ENCODE measurements at regions not wholly inside any gene's neighbourhood (a gene's known extent, or its start where the extent isn't known, plus 50 kb on each side); places are given as distances from the start of the nearest gene placed in this dataset.

DNA sequence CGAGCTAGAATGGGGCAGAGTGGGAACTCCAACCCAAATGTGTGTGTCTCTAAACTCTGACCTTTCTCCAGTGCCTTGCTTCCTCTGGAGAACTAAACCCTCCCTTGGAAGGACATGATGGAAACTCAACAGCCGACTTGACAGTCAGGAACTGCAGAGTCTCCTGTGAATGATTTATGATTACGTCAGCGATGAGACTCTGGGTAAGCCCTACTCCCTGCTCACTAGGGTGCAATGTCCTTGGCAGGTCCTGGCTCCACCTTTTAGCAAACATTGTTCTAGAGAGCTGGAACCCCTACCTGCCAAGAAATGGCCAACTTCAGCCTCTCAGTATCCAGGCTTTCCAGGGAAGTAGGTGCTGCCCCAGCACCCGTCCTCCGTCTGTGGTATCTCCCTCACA lies 96.1 kb upstream of the CD82 start:
- POLR2A ChIA-PET (ENCODE audit: low non-redundant PET), result no interaction called here
- TF ChIP-seq, protein P1, sequence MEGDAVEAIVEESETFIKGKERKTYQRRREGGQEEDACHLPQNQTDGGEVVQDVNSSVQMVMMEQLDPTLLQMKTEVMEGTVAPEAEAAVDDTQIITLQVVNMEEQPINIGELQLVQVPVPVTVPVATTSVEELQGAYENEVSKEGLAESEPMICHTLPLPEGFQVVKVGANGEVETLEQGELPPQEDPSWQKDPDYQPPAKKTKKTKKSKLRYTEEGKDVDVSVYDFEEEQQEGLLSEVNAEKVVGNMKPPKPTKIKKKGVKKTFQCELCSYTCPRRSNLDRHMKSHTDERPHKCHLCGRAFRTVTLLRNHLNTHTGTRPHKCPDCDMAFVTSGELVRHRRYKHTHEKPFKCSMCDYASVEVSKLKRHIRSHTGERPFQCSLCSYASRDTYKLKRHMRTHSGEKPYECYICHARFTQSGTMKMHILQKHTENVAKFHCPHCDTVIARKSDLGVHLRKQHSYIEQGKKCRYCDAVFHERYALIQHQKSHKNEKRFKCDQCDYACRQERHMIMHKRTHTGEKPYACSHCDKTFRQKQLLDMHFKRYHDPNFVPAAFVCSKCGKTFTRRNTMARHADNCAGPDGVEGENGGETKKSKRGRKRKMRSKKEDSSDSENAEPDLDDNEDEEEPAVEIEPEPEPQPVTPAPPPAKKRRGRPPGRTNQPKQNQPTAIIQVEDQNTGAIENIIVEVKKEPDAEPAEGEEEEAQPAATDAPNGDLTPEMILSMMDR (conservative IDR thresholded peaks at IDR 0.05; ENCODE audit: low read depth, low read length), result no peak
- no peak for TF ChIP-seq EZH2 (IDR thresholded peaks at IDR 0.05; ENCODE audit: borderline replicate concordance, low read depth, low read length, poor library complexity, severe bottlenecking)
- DNase-seq (ENCODE audit: low spot score), result no peak
- CTCF ChIA-PET, result no interaction called here
- no TSS peak for BruUV-seq (replicated peaks)
- H3K4me3 ChIP-seq (ENCODE audit: low read depth, low read length, poor library complexity, severe bottlenecking), result no peak overlapping the region
- H3K27me3 ChIP-seq (replicated peaks; ENCODE audit: insufficient read depth, low read depth, low read length, poor library complexity), result no peaks in the 10 kb centered on the region
- H3K9me3 ChIP-seq (ENCODE audit: low read depth, low read length, poor library complexity, severe bottlenecking), result peaks cover 11% of the 10 kb centered on the region
- no peaks in the 10 kb centered on the region for H3K36me3 ChIP-seq (ENCODE audit: insufficient read depth, low read length, poor library complexity, severe bottlenecking)
- no peaks in the 10 kb centered on the region for H3K4me1 ChIP-seq (ENCODE audit: insufficient read depth, low read length, poor library complexity, severe bottlenecking)
- H3K27ac ChIP-seq (ENCODE audit: low read depth, low read length, poor library complexity, severe bottlenecking), result no peak overlapping the region
- intact Hi-C loops (cut with micrococcal nuclease; ENCODE audit: unreplicated experiment), result no loop called here

DNA sequence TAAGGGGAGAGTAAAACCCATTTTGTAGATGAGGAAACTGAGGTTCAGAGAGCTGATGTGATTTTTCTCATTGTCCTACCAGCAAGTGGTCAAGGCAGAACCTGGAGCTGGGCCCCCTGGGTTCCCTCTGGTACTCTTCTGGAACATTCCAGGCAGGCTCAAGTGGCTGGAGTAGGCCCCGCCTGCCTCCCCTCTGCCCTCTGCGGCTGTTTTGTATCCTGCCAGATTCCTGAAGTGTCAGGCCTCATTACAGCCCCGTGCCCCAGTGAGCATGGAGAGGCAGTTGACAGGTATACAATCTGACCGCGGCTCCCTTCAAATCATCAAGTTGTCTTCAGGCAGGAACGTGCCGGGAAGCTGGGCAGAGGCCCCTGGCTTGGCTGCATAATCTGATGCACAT lies 94.6 kb upstream of the CD82 start:
- no peak for TF ChIP-seq EZH2 (IDR thresholded peaks at IDR 0.05; ENCODE audit: borderline replicate concordance, low read depth, low read length, poor library complexity, severe bottlenecking)
- TF ChIP-seq, protein P1 (conservative IDR thresholded peaks at IDR 0.05; ENCODE audit: low read depth, low read length), result no peak
- CTCF ChIA-PET, result no interaction called here
- POLR2A ChIA-PET (ENCODE audit: low non-redundant PET), result no interaction called here
- intact Hi-C loops (cut with micrococcal nuclease; ENCODE audit: unreplicated experiment), result no loop called here
- no peak for DNase-seq (ENCODE audit: low spot score)
- Histone ChIP-seq H3K4me3 (ENCODE audit: low read depth, low read length, poor library complexity, severe bottlenecking) (no peak overlapping the region), H3K4me1 (ENCODE audit: insufficient read depth, low read length, poor library complexity, severe bottlenecking) (no peaks in the 10 kb centered on the region), H3K9me3 (ENCODE audit: low read depth, low read length, poor library complexity, severe bottlenecking) (no peaks in the 10 kb centered on the region), H3K27ac (ENCODE audit: low read depth, low read length, poor library complexity, severe bottlenecking) (no peak overlapping the region), H3K27me3 (replicated peaks; ENCODE audit: insufficient read depth, low read depth, low read length, poor library complexity) (no peaks in the 10 kb centered on the region), H3K36me3 (ENCODE audit: insufficient read depth, low read length, poor library complexity, severe bottlenecking) (no peaks in the 10 kb centered on the region)
- BruUV-seq (replicated peaks), result no TSS peak

DNA sequence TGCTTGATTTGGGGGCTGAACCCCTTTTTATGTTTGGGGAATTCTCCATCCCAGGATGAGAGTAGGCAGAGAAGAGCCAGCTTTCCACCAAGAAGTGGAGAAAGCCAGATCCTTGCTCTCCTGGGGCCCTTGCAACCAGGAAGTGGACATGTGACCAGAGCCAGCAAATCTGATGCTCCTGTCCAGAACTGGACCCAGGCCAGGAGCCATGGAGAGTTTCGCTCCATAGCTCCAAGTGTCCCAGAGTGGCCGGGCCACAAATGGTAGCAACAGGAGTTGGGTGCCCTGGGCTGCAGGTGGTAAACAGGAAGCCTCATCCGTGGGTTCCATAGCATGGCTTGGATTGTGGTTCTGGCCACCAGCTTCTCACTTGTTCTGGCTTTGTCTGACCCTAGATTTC lies 93.9 kb upstream of the CD82 start:
- ChIA-PET POLR2A (ENCODE audit: low non-redundant PET) (no interaction called here), CTCF (no interaction called here)
- Histone ChIP-seq H3K4me1 (ENCODE audit: insufficient read depth, low read length, poor library complexity, severe bottlenecking) (no peaks in the 10 kb centered on the region), H3K9me3 (ENCODE audit: low read depth, low read length, poor library complexity, severe bottlenecking) (no peaks in the 10 kb centered on the region), H3K27me3 (replicated peaks; ENCODE audit: insufficient read depth, low read depth, low read length, poor library complexity) (no peaks in the 10 kb centered on the region), H3K4me3 (ENCODE audit: low read depth, low read length, poor library complexity, severe bottlenecking) (no peak overlapping the region), H3K27ac (ENCODE audit: low read depth, low read length, poor library complexity, severe bottlenecking) (no peak overlapping the region), H3K36me3 (ENCODE audit: insufficient read depth, low read length, poor library complexity, severe bottlenecking) (no peaks in the 10 kb centered on the region)
- no peak for DNase-seq (ENCODE audit: low spot score)
- no peak for TF ChIP-seq EZH2 (IDR thresholded peaks at IDR 0.05; ENCODE audit: borderline replicate concordance, low read depth, low read length, poor library complexity, severe bottlenecking)
- TF ChIP-seq, protein P1 (conservative IDR thresholded peaks at IDR 0.05; ENCODE audit: low read depth, low read length), result no peak
- no TSS peak for BruUV-seq (replicated peaks)
- intact Hi-C loops (cut with micrococcal nuclease; ENCODE audit: unreplicated experiment), result no loop called here
